GM19463 (cell line): ENCODE measurements at regions not wholly inside any gene's neighbourhood (a gene's known extent, or its start where the extent isn't known, plus 50 kb on each side); places are given as distances from the start of the nearest gene placed in this dataset.

Experiments
- ATAC-seq: cut with Tn5 transposase; IDR thresholded peaks from one replicate; pipeline ENCODE4 v1.9.1; 2021; ENCODE audit warnings: mild to moderate bottlenecking, moderate library complexity; ENCODE audit not compliant: unreplicated experiment

- ATAC-seq, result no peak
Measured at GRCh38 chr18:56383349-56383748, 255.0 kb downstream of the TXNL1 start.

GRCh38 chr18:56382541-56382940, 255.9 kb downstream of the TXNL1 start:
- ATAC-seq, result no peak

GRCh38 chr18:56381196-56381595, 257.2 kb downstream of the TXNL1 start:
- no peak for ATAC-seq

- no peak for ATAC-seq
Measured at GRCh38 chr18:56380685-56381084, 257.7 kb downstream of the TXNL1 start.

- no peak for ATAC-seq
Measured at GRCh38 chr18:56379256-56379655, 259.1 kb downstream of the TXNL1 start.

GRCh38 chr18:56377231-56377630, 261.2 kb downstream of the TXNL1 start:
- ATAC-seq, result no peak

GRCh38 chr18:56374007-56374655, 264.3 kb downstream of the TXNL1 start:
- ATAC-seq, result no peak

GRCh38 chr18:56373601-56374000, 264.8 kb downstream of the TXNL1 start:
- no peak for ATAC-seq

GRCh38 chr18:56368066-56368465, 270.3 kb downstream of the TXNL1 start:
- no peak for ATAC-seq

- ATAC-seq, result no peak
Measured at GRCh38 chr18:56358608-56359280, 279.6 kb downstream of the TXNL1 start.

- no peak for ATAC-seq
Measured at GRCh38 chr18:56353663-56354260, 284.6 kb downstream of the TXNL1 start.

- ATAC-seq, result no peak
Measured at GRCh38 chr18:56351911-56352500, 286.4 kb downstream of the TXNL1 start.

GRCh38 chr18:56337507-56337906, 300.9 kb downstream of the TXNL1 start:
- ATAC-seq, result no peak

- ATAC-seq, result no peak
Measured at GRCh38 chr18:56333839-56334238, 304.6 kb downstream of the TXNL1 start.

GRCh38 chr18:56333146-56333545, 305.2 kb downstream of the TXNL1 start:
- ATAC-seq, result no peak

GRCh38 chr18:56332371-56332770, 306.0 kb downstream of the TXNL1 start:
- no peak for ATAC-seq

GRCh38 chr18:56330366-56331110, 307.9 kb downstream of the TXNL1 start:
- ATAC-seq, result no peak

- no peak for ATAC-seq
Measured at GRCh38 chr18:56329536-56329935, 308.9 kb downstream of the TXNL1 start.

- ATAC-seq, result no peak
Measured at GRCh38 chr18:56327191-56327885, 311.1 kb downstream of the TXNL1 start.

GRCh38 chr18:56326336-56327072, 311.9 kb downstream of the TXNL1 start:
- no peak for ATAC-seq
